ENCODE measurements at regions not wholly inside any gene's neighbourhood (a gene's known extent, or its start where the extent isn't known, plus 50 kb on each side); places are given as distances from the start of the nearest gene placed in this dataset.

- H3K4me3 ChIP-seq: no peak overlapping the region
- TF ChIP-seq CTCF (IDR thresholded peaks at IDR 0.05): no peak
- H3K36me3 ChIP-seq: no peaks in the 10 kb centered on the region
- no peaks in the 10 kb centered on the region for H3K4me1 ChIP-seq
- H3K9me3 ChIP-seq: no peaks in the 10 kb centered on the region
- H3K27me3 ChIP-seq: no peaks in the 10 kb centered on the region
- DNase-seq (ENCODE audit: low spot score): no peak
- no peak overlapping the region for H3K27ac ChIP-seq
These were observed 432.2 kb downstream of the PTPRC start for GRCh38 chr1:199071080-199071479.

DNA sequence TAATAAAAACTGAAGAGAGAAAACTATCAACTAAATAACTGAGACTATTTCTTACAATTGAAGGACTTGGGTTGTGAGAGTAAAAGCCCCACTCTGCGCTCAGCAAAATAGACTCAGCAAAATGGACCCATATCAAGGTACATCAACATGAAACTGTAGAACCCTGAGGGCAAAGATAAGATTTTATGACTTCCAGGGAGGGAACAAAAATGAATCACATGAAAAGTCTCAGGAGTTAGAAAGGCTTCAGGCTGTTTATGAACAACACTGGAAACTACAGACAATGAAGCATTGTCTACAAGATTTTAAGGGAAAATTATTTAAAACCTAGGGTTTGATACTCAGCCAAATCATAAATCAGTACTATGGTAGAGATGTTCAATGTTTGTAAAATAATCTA, 434.3 kb downstream of the PTPRC start:
- no peaks in the 10 kb centered on the region for H3K36me3 ChIP-seq
- H3K4me3 ChIP-seq: no peak overlapping the region
- H3K9me3 ChIP-seq: no peaks in the 10 kb centered on the region
- H3K27me3 ChIP-seq: no peaks in the 10 kb centered on the region
- DNase-seq (ENCODE audit: low spot score): no peak
- no peak overlapping the region for H3K27ac ChIP-seq
- H3K4me1 ChIP-seq: no peaks in the 10 kb centered on the region
- TF ChIP-seq CTCF (IDR thresholded peaks at IDR 0.05): no peak

DNA sequence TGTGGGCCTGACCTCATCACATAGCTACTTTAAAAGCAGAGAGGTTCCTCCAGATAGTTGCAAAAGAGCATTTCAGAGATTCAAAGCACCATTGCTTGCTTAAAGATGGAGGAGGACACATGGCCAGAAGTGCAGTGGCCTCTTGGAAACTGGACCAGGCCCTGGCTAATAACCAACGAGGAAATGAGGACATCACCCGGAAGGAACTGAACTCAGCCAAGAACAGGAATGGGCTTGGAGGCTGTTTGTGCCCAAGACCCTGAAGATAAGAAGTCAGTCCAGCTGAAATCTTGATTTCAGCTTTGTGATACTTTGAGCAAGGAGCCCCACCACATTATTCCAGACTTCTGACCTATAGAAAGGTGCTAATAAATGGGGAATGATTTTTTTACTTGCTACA, 437.0 kb downstream of the PTPRC start:
- H3K4me1 ChIP-seq: no peaks in the 10 kb centered on the region
- TF ChIP-seq CTCF (IDR thresholded peaks at IDR 0.05): no peak
- no peak overlapping the region for H3K27ac ChIP-seq
- H3K27me3 ChIP-seq: no peaks in the 10 kb centered on the region
- H3K36me3 ChIP-seq: no peaks in the 10 kb centered on the region
- H3K9me3 ChIP-seq: no peaks in the 10 kb centered on the region
- no peak overlapping the region for H3K4me3 ChIP-seq
- DNase-seq (ENCODE audit: low spot score): no peak

GRCh38 chr1:199079994-199080393, 441.2 kb downstream of the PTPRC start:
- Histone ChIP-seq H3K36me3 (no peaks in the 10 kb centered on the region), H3K9me3 (no peaks in the 10 kb centered on the region), H3K4me3 (no peak overlapping the region), H3K27ac (no peak overlapping the region), H3K27me3 (no peaks in the 10 kb centered on the region), H3K4me1 (no peaks in the 10 kb centered on the region)
- no peak for TF ChIP-seq CTCF (IDR thresholded peaks at IDR 0.05)
- no peak for DNase-seq (ENCODE audit: low spot score)

GRCh38 chr1:199081739-199082138, 442.9 kb downstream of the PTPRC start:
- no peaks in the 10 kb centered on the region for H3K36me3 ChIP-seq
- TF ChIP-seq CTCF (IDR thresholded peaks at IDR 0.05): no peak
- H3K4me3 ChIP-seq: no peak overlapping the region
- H3K27me3 ChIP-seq: no peaks in the 10 kb centered on the region
- DNase-seq (ENCODE audit: low spot score): no peak
- H3K9me3 ChIP-seq: no peaks in the 10 kb centered on the region
- no peaks in the 10 kb centered on the region for H3K4me1 ChIP-seq
- no peak overlapping the region for H3K27ac ChIP-seq

- no peak overlapping the region for H3K27ac ChIP-seq
- H3K4me1 ChIP-seq: no peaks in the 10 kb centered on the region
- H3K9me3 ChIP-seq: no peaks in the 10 kb centered on the region
- H3K36me3 ChIP-seq: no peaks in the 10 kb centered on the region
- no peak overlapping the region for H3K4me3 ChIP-seq
- no peak for TF ChIP-seq CTCF (IDR thresholded peaks at IDR 0.05)
- no peaks in the 10 kb centered on the region for H3K27me3 ChIP-seq
- no peak for DNase-seq (ENCODE audit: low spot score)
These were observed 444.0 kb downstream of the PTPRC start for GRCh38 chr1:199082778-199083389.

Measured in right atrium auricular region (tissue), 2 donors.